ENCODE measurements at regions not wholly inside any gene's neighbourhood (a gene's known extent, or its start where the extent isn't known, plus 50 kb on each side); places are given as distances from the start of the nearest gene placed in this dataset.
"Not testable (repeated sequence)": the region's sequence is repeated elsewhere in the genome, so short reads cannot be mapped to it uniquely, and the experiment has no call there.

DNA sequence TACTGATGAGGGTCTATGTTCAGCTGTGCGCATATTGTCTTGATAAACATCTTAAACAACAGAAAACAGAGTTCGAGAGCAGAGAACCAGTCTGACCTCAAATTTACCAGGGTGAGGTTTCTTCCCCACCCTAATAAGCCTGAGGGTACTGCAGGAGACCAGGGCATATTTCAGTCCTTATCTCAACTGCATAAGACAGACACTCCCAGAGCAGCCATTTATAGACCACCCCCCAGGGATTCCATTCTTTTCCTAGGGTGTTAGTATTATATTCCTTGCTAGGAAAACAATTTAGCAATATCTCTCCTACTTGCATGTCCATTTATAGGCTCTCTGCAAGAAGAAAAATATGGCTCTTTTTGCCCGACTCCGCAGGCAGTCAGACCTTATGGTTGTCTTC lies 89.5 kb upstream of the POMZP3 start:
- TF ChIP-seq, protein P1, sequence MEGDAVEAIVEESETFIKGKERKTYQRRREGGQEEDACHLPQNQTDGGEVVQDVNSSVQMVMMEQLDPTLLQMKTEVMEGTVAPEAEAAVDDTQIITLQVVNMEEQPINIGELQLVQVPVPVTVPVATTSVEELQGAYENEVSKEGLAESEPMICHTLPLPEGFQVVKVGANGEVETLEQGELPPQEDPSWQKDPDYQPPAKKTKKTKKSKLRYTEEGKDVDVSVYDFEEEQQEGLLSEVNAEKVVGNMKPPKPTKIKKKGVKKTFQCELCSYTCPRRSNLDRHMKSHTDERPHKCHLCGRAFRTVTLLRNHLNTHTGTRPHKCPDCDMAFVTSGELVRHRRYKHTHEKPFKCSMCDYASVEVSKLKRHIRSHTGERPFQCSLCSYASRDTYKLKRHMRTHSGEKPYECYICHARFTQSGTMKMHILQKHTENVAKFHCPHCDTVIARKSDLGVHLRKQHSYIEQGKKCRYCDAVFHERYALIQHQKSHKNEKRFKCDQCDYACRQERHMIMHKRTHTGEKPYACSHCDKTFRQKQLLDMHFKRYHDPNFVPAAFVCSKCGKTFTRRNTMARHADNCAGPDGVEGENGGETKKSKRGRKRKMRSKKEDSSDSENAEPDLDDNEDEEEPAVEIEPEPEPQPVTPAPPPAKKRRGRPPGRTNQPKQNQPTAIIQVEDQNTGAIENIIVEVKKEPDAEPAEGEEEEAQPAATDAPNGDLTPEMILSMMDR (IDR thresholded peaks at IDR 0.05) = not testable (repeated sequence)
- not testable (repeated sequence) for TF ChIP-seq POLR2A (IDR thresholded peaks at IDR 0.05)

Data from right lobe of liver (tissue), 4 donors.